Ecto neural progenitor cell (in vitro differentiated cells): ENCODE measurements at regions not wholly inside any gene's neighbourhood (a gene's known extent, or its start where the extent isn't known, plus 50 kb on each side); places are given as distances from the start of the nearest gene placed in this dataset.
"Not testable (repeated sequence)": the region's sequence is repeated elsewhere in the genome, so short reads cannot be mapped to it uniquely, and the experiment has no call there.

Experiments used
- DNase-seq: peaks from one replicate; pipeline ENCODE4 v3.0.0-alpha.2; 2018; ENCODE audit warnings: low spot score

GRCh38 chr3:137820366-137820765 is 56.3 kb downstream of the SOX14 start:
- DNase-seq = no peak

- no peak for DNase-seq
Measured at GRCh38 chr3:137835096-137835495, 71.0 kb downstream of the SOX14 start.

GRCh38 chr3:137845194-137845593 is 81.1 kb downstream of the SOX14 start:
- no peak for DNase-seq

GRCh38 chr3:137845666-137846065 is 81.6 kb downstream of the SOX14 start:
- no peak for DNase-seq

GRCh38 chr3:137852391-137852830 is 88.3 kb downstream of the SOX14 start:
- DNase-seq = peak; percentile 70

GRCh38 chr3:137854533-137855261 is 90.6 kb downstream of the SOX14 start:
- no peak for DNase-seq

GRCh38 chr3:137866001-137866400 is 101.9 kb downstream of the SOX14 start:
- DNase-seq = no peak

- no peak for DNase-seq
Measured at GRCh38 chr3:137866933-137867332, 102.8 kb downstream of the SOX14 start.

GRCh38 chr3:137867611-137868010 is 103.5 kb downstream of the SOX14 start:
- DNase-seq = no peak

- no peak for DNase-seq
Measured at GRCh38 chr3:137869022-137869421, 104.9 kb downstream of the SOX14 start.

- not testable (repeated sequence) for DNase-seq
Measured at GRCh38 chr3:137872589-137872988, 108.5 kb downstream of the SOX14 start.

- not testable (repeated sequence) for DNase-seq
Measured at GRCh38 chr3:137896842-137897241, 113.1 kb upstream of the CLDN18 start.

- DNase-seq = no peak
Measured at GRCh38 chr3:137906985-137907649, 102.8 kb upstream of the CLDN18 start.

- DNase-seq = no peak
Measured at GRCh38 chr3:137924628-137925027, 85.3 kb upstream of the CLDN18 start.

- DNase-seq = no peak
Measured at GRCh38 chr3:137925080-137925479, 84.9 kb upstream of the CLDN18 start.

- no peak for DNase-seq
Measured at GRCh38 chr3:137926991-137927390, 83.0 kb upstream of the CLDN18 start.

GRCh38 chr3:137930976-137931375 is 79.0 kb upstream of the CLDN18 start:
- no peak for DNase-seq

GRCh38 chr3:137938876-137939275 is 71.1 kb upstream of the CLDN18 start:
- no peak for DNase-seq

- DNase-seq = no peak
Measured at GRCh38 chr3:137944593-137944992, 65.4 kb upstream of the CLDN18 start.

- DNase-seq = peak; percentile 68
Measured at GRCh38 chr3:137946356-137946973, 63.5 kb upstream of the CLDN18 start.

GRCh38 chr3:137947117-137947516 is 62.8 kb upstream of the CLDN18 start:
- DNase-seq = no peak

GRCh38 chr3:137948400-137949072 is 61.4 kb upstream of the CLDN18 start:
- DNase-seq = no peak

GRCh38 chr3:137958636-137959035 is 51.3 kb upstream of the CLDN18 start:
- DNase-seq = no peak
